ENCODE measurements at regions not wholly inside any gene's neighbourhood (a gene's known extent, or its start where the extent isn't known, plus 50 kb on each side); places are given as distances from the start of the nearest gene placed in this dataset.

- Histone ChIP-seq H2AFZ (ENCODE audit: low read length) (no peak overlapping the region), H3K36me3 (replicated peaks; ENCODE audit: insufficient read depth, low read length) (no peaks in the 10 kb centered on the region), H3K79me2 (ENCODE audit: low read length) (no peaks in the 10 kb centered on the region), H3F3A (ENCODE audit: insufficient read depth, low read length) (no peaks in the 10 kb centered on the region), H4K20me1 (ENCODE audit: insufficient read depth, low read length) (no peaks in the 10 kb centered on the region), H3K4me2 (ENCODE audit: low read depth, low read length) (no peak overlapping the region), H3K4me3 (ENCODE audit: low read length) (no peak overlapping the region), H3K9me3 (replicated peaks; ENCODE audit: insufficient read depth, low read length) (no peaks in the 10 kb centered on the region), H3K9ac (ENCODE audit: low read length) (no peak overlapping the region), H3K27ac (ENCODE audit: low read length) (no peak overlapping the region), H3K4me1 (ENCODE audit: low read length) (no peaks in the 10 kb centered on the region), H3K9me2 (replicated peaks; ENCODE audit: insufficient read depth, low read length) (no peaks in the 10 kb centered on the region), H3K27me3 (replicated peaks; ENCODE audit: insufficient read depth, low read length) (no peaks in the 10 kb centered on the region)
- TF ChIP-seq EZH2phosphoT487 (IDR thresholded peaks at IDR 0.05; ENCODE audit: low read length) = no peak
- TF ChIP-seq EZH2 (optimal IDR thresholded peaks at IDR 0.05; ENCODE audit: low read depth, low read length) = no peak
- no peak for TF ChIP-seq CTCF (IDR thresholded peaks at IDR 0.05; ENCODE audit: low read length)
- no peak for DNase-seq
Measured at GRCh38 chr10:29112827-29113615, 175.8 kb upstream of the LYZL1 start.

GRCh38 chr10:29113616-29113945 is 175.3 kb upstream of the LYZL1 start:
- Histone ChIP-seq H3K9me2 (replicated peaks; ENCODE audit: insufficient read depth, low read length) (no peaks in the 10 kb centered on the region), H2AFZ (ENCODE audit: low read length) (no peak overlapping the region), H3K79me2 (ENCODE audit: low read length) (no peaks in the 10 kb centered on the region), H3K4me1 (ENCODE audit: low read length) (no peaks in the 10 kb centered on the region), H3K36me3 (replicated peaks; ENCODE audit: insufficient read depth, low read length) (no peaks in the 10 kb centered on the region), H3F3A (ENCODE audit: insufficient read depth, low read length) (no peaks in the 10 kb centered on the region), H3K4me2 (ENCODE audit: low read depth, low read length) (no peak overlapping the region), H3K4me3 (ENCODE audit: low read length) (no peak overlapping the region), H3K27ac (ENCODE audit: low read length) (no peak overlapping the region), H3K9ac (ENCODE audit: low read length) (no peak overlapping the region), H3K9me3 (replicated peaks; ENCODE audit: insufficient read depth, low read length) (no peaks in the 10 kb centered on the region), H3K27me3 (replicated peaks; ENCODE audit: insufficient read depth, low read length) (no peaks in the 10 kb centered on the region), H4K20me1 (ENCODE audit: insufficient read depth, low read length) (no peaks in the 10 kb centered on the region)
- TF ChIP-seq EZH2phosphoT487 (IDR thresholded peaks at IDR 0.05; ENCODE audit: low read length) (no peak), CTCF (IDR thresholded peaks at IDR 0.05; ENCODE audit: low read length) (no peak), EZH2 (optimal IDR thresholded peaks at IDR 0.05; ENCODE audit: low read depth, low read length) (no peak)
- DNase-seq = no peak

- Histone ChIP-seq H3K36me3 (replicated peaks; ENCODE audit: insufficient read depth, low read length) (no peaks in the 10 kb centered on the region), H3K27ac (ENCODE audit: low read length) (no peak overlapping the region), H3K4me1 (ENCODE audit: low read length) (no peaks in the 10 kb centered on the region), H3K27me3 (replicated peaks; ENCODE audit: insufficient read depth, low read length) (no peaks in the 10 kb centered on the region), H4K20me1 (ENCODE audit: insufficient read depth, low read length) (no peaks in the 10 kb centered on the region), H3F3A (ENCODE audit: insufficient read depth, low read length) (no peaks in the 10 kb centered on the region), H3K9me2 (replicated peaks; ENCODE audit: insufficient read depth, low read length) (no peaks in the 10 kb centered on the region), H3K9ac (ENCODE audit: low read length) (no peak overlapping the region), H3K9me3 (replicated peaks; ENCODE audit: insufficient read depth, low read length) (no peaks in the 10 kb centered on the region), H3K79me2 (ENCODE audit: low read length) (no peaks in the 10 kb centered on the region), H2AFZ (ENCODE audit: low read length) (no peak overlapping the region), H3K4me3 (ENCODE audit: low read length) (no peak overlapping the region), H3K4me2 (ENCODE audit: low read depth, low read length) (no peak overlapping the region)
- no peak for TF ChIP-seq CTCF (IDR thresholded peaks at IDR 0.05; ENCODE audit: low read length)
- no peak for TF ChIP-seq EZH2phosphoT487 (IDR thresholded peaks at IDR 0.05; ENCODE audit: low read length)
- TF ChIP-seq EZH2 (optimal IDR thresholded peaks at IDR 0.05; ENCODE audit: low read depth, low read length) = no peak
- no peak for DNase-seq
Measured at GRCh38 chr10:29114141-29114540, 174.7 kb upstream of the LYZL1 start.
